Left lung (tissue), 4 donors: ENCODE measurements at regions not wholly inside any gene's neighbourhood (a gene's known extent, or its start where the extent isn't known, plus 50 kb on each side); places are given as distances from the start of the nearest gene placed in this dataset.

Experiments
- ATAC-seq: fragments of 200-7000 bp; cut with Tn5 transposase; one replicate; pipeline ENCODE4 v1.9.1; 2020; ENCODE audit warnings: moderate library complexity
- DNase-seq, 4 donors: peaks; one replicate each; pipeline ENCODE4 v3.0.0-alpha.2; 2013 to 2020
- H3K27ac ChIP-seq, 2 donors: fragments of 200-600 bp; sonication (generic) in 1 of 2; one replicate each; pipeline versions ENCODE4 v1.5.0 to v1.8.0; 2020 to 2021
- H3K27me3 ChIP-seq, 2 donors: fragments of 200-600 bp; sonication (generic) in 1 of 2; one replicate each; pipeline versions ENCODE4 v1.5.0 to v1.8.0; 2020 to 2021
- H3K36me3 ChIP-seq, 2 donors: fragments of 200-600 bp; sonication (generic) in 1 of 2; one replicate each; pipeline versions ENCODE4 v1.5.0 to v1.8.0; 2020 to 2021
- H3K4me1 ChIP-seq, 2 donors: fragments of 200-600 bp; one replicate each; pipeline ENCODE4 v1.8.0; 2021
- H3K4me3 ChIP-seq, 2 donors: fragments of 200-600 bp; sonication (generic) in 1 of 2; one replicate each; pipeline versions ENCODE4 v1.5.0 to v1.8.0; 2020 to 2021; ENCODE audit warnings: mild to moderate bottlenecking in 1 of 2
- H3K9me3 ChIP-seq, 2 donors: fragments of 200-600 bp; sonication (generic) in 1 of 2; one replicate each; pipeline versions ENCODE4 v1.5.0 to v1.8.0; 2020 to 2021
- intact Hi-C, 2 donors: fragments of 100-400 bp; cut with DNase I; formaldehyde crosslinking; loops; one replicate each; pipeline versions ENCODE4 v1.11.2 to v1.14.2; 2022
- TF ChIP-seq, protein P1 (sequence below), 2 donors: fragments of 200-600 bp; sonication (generic) in 1 of 2; IDR thresholded peaks; one replicate each; pipeline versions ENCODE4 v1.5.0 to v1.8.0; 2021; ENCODE audit warnings: antibody characterized with exemption in 2 of 2
- donor health status: DM: no; HTN: yes; CAD: no.
- donor health status: DM: no; HTN: no; CAD: no.

DNA sequence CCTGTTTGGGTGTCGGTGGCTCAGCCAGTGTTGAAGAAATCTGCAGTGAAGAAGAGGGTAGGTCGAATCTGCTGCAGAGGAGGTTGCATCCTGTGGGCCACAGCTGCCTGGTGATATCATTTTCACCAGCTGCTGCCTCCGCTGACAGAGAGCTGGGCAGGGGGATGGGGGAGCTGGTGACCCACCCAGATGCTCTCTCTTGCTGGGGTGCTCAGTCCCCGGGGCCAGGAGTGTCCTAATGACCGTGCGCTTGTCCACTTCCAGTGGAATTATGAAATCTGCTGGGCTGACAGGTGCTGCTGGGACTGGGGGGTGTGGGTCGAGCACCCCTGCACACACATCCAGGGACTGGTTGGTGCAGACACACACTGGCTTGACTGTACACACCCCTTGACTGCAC is 83.2 kb upstream of the IRX4 start:
- no peaks in the 10 kb centered on the region for H3K9me3 ChIP-seq
- TF ChIP-seq, protein P1, sequence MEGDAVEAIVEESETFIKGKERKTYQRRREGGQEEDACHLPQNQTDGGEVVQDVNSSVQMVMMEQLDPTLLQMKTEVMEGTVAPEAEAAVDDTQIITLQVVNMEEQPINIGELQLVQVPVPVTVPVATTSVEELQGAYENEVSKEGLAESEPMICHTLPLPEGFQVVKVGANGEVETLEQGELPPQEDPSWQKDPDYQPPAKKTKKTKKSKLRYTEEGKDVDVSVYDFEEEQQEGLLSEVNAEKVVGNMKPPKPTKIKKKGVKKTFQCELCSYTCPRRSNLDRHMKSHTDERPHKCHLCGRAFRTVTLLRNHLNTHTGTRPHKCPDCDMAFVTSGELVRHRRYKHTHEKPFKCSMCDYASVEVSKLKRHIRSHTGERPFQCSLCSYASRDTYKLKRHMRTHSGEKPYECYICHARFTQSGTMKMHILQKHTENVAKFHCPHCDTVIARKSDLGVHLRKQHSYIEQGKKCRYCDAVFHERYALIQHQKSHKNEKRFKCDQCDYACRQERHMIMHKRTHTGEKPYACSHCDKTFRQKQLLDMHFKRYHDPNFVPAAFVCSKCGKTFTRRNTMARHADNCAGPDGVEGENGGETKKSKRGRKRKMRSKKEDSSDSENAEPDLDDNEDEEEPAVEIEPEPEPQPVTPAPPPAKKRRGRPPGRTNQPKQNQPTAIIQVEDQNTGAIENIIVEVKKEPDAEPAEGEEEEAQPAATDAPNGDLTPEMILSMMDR (IDR thresholded peaks at IDR 0.05): no peak
- no peaks in the 10 kb centered on the region for H3K36me3 ChIP-seq
- no peak overlapping the region for H3K27ac ChIP-seq
- peaks cover 0 to 18% of the 10 kb centered on the region in 2 donors for H3K27me3 ChIP-seq
- no peak overlapping the region for H3K4me3 ChIP-seq
- intact Hi-C loops: no loop called here
- no peak for ATAC-seq
- no peak for DNase-seq
- H3K4me1 ChIP-seq: no peaks in the 10 kb centered on the region

DNA sequence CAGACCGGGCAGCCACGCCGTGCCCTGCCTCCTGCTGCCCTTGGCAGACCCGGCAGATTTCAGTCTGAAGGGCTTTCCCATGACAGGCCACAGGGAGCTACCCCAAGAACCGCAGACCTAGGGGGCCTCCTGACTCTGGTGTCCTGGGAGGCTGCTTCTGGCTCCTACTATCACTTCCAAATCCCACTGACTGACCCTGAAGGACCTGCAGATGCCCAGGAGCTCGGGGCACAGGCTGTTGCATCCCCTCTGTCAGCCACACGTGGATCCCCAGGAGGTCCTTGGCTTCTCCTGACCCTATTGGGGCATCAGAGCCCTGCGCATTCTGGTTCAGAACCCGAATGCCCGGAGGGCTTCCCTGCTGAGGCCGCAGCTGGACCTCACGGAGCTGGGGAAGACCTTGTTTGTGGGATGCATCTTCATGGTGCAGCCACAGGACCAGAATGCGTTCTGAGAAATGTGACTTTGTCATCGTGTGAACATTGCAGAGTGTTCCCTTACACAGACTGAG is 81.3 kb upstream of the IRX4 start:
- Histone ChIP-seq H3K4me3 (no peak overlapping the region), H3K27me3 (peaks cover 0 to 18% of the 10 kb centered on the region in 2 donors), H3K27ac (no peak overlapping the region), H3K36me3 (no peaks in the 10 kb centered on the region), H3K9me3 (no peaks in the 10 kb centered on the region), H3K4me1 (no peaks in the 10 kb centered on the region)
- TF ChIP-seq, protein P1 (IDR thresholded peaks at IDR 0.05): no peak
- DNase-seq (no peak), ATAC-seq (no peak)
- intact Hi-C loops: no loop called here

DNA sequence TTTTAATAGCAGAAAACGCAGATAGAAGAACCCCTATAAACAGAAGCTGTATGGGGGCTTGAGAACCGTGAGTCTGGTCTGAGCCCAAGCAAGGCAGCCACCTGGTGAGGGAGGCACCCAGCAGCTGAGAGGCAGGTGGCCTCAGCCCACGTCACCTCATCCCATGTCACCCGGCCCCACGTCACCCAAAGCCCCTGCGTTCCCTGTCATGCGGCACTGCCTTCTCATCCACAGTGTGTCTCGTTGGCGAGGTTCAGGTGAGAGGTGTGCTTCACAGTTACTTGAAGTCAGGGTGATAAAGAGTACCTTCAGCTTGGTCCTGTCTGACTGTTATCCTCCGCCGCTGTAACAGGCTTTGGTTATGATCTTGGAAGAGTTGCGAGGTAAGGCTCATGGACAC is 80.6 kb upstream of the IRX4 start:
- H3K4me3 ChIP-seq: no peak overlapping the region
- DNase-seq (peak in 1 of 4 donors; percentile 63), ATAC-seq (no peak)
- H3K4me1 ChIP-seq: no peaks in the 10 kb centered on the region
- peaks cover 0 to 18% of the 10 kb centered on the region in 2 donors for H3K27me3 ChIP-seq
- no peaks in the 10 kb centered on the region for H3K9me3 ChIP-seq
- H3K27ac ChIP-seq: no peak overlapping the region
- H3K36me3 ChIP-seq: no peaks in the 10 kb centered on the region
- intact Hi-C loops: no loop called here
- TF ChIP-seq, protein P1 (IDR thresholded peaks at IDR 0.05): no peak

DNA sequence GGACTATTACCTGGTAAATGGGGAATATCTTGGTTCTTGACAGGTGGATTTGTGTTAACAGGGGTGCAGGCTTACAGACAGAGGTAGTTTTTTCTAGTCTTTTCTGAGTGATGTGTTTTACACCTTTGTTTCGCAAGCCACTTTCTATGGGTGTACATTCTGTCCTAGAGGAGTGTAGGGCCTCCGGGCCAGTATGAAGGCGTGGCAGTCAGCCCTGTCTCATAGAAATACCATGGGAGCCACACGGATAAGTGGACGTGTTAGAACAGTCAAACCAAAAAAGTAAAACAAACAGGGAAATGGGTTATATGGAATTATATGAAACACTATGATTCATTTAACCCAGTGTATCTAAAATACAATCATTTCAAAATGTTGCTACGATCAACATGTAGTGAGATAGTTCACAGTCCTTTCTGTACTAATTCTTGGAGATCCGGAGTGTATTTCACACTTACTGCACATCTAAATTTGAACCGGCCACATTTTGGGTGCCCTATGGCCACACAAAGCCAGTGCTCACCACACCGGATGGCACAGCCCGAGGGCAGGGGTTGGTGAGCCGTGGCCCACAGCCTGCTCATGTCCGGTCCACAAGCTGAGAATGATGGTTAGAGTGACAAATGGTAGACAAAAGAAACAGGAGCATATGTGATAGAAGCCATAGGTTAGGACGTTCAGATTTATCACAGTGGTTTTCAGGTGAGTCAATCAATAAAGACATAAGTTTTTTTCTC is 80.1 kb upstream of the IRX4 start:
- DNase-seq: no peak
- Histone ChIP-seq H3K9me3 (no peaks in the 10 kb centered on the region), H3K27ac (no peak overlapping the region), H3K4me1 (no peaks in the 10 kb centered on the region), H3K4me3 (no peak overlapping the region), H3K27me3 (peaks cover 0 to 18% of the 10 kb centered on the region in 2 donors), H3K36me3 (no peaks in the 10 kb centered on the region)
- peak; percentile 49 for ATAC-seq
- TF ChIP-seq, protein P1 (IDR thresholded peaks at IDR 0.05): no peak
- intact Hi-C loops: no loop called here

- TF ChIP-seq, protein P1 (IDR thresholded peaks at IDR 0.05): no peak
These were observed 79.3 kb upstream of the IRX4 start for GRCh38 chr5:1961952-1962595.

More at GRCh38 chr5:1961952-1962595, 79.3 kb upstream of the IRX4 start:
- H3K4me3 ChIP-seq: no peak overlapping the region
- H3K27ac ChIP-seq: no peak overlapping the region
- no peaks in the 10 kb centered on the region for H3K36me3 ChIP-seq
- intact Hi-C loops: no loop called here
- no peaks in the 10 kb centered on the region for H3K4me1 ChIP-seq
- DNase-seq (peak in 1 of 4 donors; percentile 55), ATAC-seq (no peak)
- no peaks in the 10 kb centered on the region for H3K9me3 ChIP-seq
- peaks cover 0 to 18% of the 10 kb centered on the region in 2 donors for H3K27me3 ChIP-seq
